DOHH2 (cell line): ENCODE measurements at regions not wholly inside any gene's neighbourhood (a gene's known extent, or its start where the extent isn't known, plus 50 kb on each side); places are given as distances from the start of the nearest gene placed in this dataset.

Source experiments
- CTCF ChIP-seq: fragments of 200-600 bp; sonication (generic); IDR thresholded peaks from one replicate; pipeline ENCODE4 v1.5.1; 2014; ENCODE audit warnings: antibody characterized with exemption, mild to moderate bottlenecking, low read depth, low read length; ENCODE audit not compliant: poor library complexity, severe bottlenecking
- EZH2phosphoT487 ChIP-seq: fragments of 200-600 bp; sonication (generic); IDR thresholded peaks from 2 replicates; pipeline ENCODE4 v1.6.1; 2017; ENCODE audit warnings: borderline replicate concordance, mild to moderate bottlenecking, antibody characterized with exemption, low read length, moderate library complexity, mixed read lengths

- no peak for TF ChIP-seq CTCF
- no peak for TF ChIP-seq EZH2phosphoT487
These were observed 183.9 kb downstream of the LURAP1L start for GRCh38 chr9:12958708-12959107.
